CD4-positive, alpha-beta T cell treated with Interleukin-2 at 100 ng/mL for 4 hours (primary cell): ENCODE measurements at regions not wholly inside any gene's neighbourhood (a gene's known extent, or its start where the extent isn't known, plus 50 kb on each side); places are given as distances from the start of the nearest gene placed in this dataset.

ENCODE experiments used
- DNase-seq: peaks from one replicate; pipeline ENCODE4 v3.0.0-alpha.2; 2020; ENCODE audit warnings: low spot score

- no peak for DNase-seq
Measured at GRCh38 chr5:73311291-73312110, 137.1 kb downstream of the FOXD1 start.

GRCh38 chr5:73307645-73308355, 134.8 kb downstream of the TMEM174 start:
- no peak for DNase-seq

GRCh38 chr5:73306741-73307275, 133.8 kb downstream of the TMEM174 start:
- DNase-seq: no peak

- DNase-seq: no peak
Measured at GRCh38 chr5:73306078-73306719, 133.2 kb downstream of the TMEM174 start.

GRCh38 chr5:73305386-73305785, 132.4 kb downstream of the TMEM174 start:
- no peak for DNase-seq

- no peak for DNase-seq
Measured at GRCh38 chr5:73304381-73304780, 131.4 kb downstream of the TMEM174 start.

GRCh38 chr5:73303148-73304079, 130.4 kb downstream of the TMEM174 start:
- DNase-seq: no peak

GRCh38 chr5:73302797-73303147, 129.8 kb downstream of the TMEM174 start:
- no peak for DNase-seq

- no peak for DNase-seq
Measured at GRCh38 chr5:73301208-73301901, 128.4 kb downstream of the TMEM174 start.

- no peak for DNase-seq
Measured at GRCh38 chr5:73300337-73301207, 127.6 kb downstream of the TMEM174 start.

GRCh38 chr5:73299665-73300336, 126.8 kb downstream of the TMEM174 start:
- no peak for DNase-seq

GRCh38 chr5:73298772-73299630, 126.0 kb downstream of the TMEM174 start:
- no peak for DNase-seq

GRCh38 chr5:73298251-73298771, 125.3 kb downstream of the TMEM174 start:
- DNase-seq: no peak

GRCh38 chr5:73297430-73297829, 124.4 kb downstream of the TMEM174 start:
- DNase-seq: no peak

GRCh38 chr5:73296772-73297171, 123.8 kb downstream of the TMEM174 start:
- DNase-seq: no peak

- no peak for DNase-seq
Measured at GRCh38 chr5:73295921-73296320, 122.9 kb downstream of the TMEM174 start.

- no peak for DNase-seq
Measured at GRCh38 chr5:73295447-73295846, 122.5 kb downstream of the TMEM174 start.

- no peak for DNase-seq
Measured at GRCh38 chr5:73292816-73293459, 119.9 kb downstream of the TMEM174 start.
